ENCODE measurements at regions not wholly inside any gene's neighbourhood (a gene's known extent, or its start where the extent isn't known, plus 50 kb on each side); places are given as distances from the start of the nearest gene placed in this dataset.

DNA sequence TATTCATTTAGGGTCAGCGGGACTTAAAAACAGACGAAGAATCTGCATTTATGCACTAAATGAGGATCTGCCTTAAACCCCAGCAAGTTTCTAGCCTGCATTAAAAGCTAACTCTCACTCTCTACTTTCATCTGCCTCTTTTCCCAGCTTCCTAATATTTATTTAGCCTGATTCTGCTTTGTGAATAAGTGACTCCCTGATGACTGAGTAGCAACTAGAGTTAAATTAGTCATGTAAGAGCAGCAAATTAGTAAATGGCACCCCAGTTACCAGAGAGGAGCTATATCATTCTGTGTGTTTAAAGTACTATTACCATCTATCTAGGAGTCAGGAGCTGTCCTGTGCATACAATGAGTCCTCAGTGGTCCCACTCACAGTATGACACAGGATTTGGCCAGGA, 391.0 kb upstream of the RORA start:
- no peaks in the 10 kb centered on the region for H3K79me1 ChIP-seq (ENCODE audit: low read depth in 1 of 2, low read length in 2 of 2)
- H4K8ac ChIP-seq (ENCODE audit: low read depth in 2 of 2, low read length in 2 of 2), result no peak overlapping the region
- H2AK9ac ChIP-seq (replicated peaks; ENCODE audit: low read depth, low read length, poor library complexity), result no peak overlapping the region
- no peak overlapping the region for H4K91ac ChIP-seq (ENCODE audit: insufficient read depth, low read depth, low read length)
- intact Hi-C loops (cut with micrococcal nuclease) (no loop called here), dilution Hi-C loops (cut with HindIII; ENCODE audit: low sequenced_read_pairs, unreplicated experiment) (no loop called here), in situ Hi-C loops (cut with MboI; ENCODE audit: low sequenced_read_pairs) (no loop called here)
- DNase-seq, result no peak
- H2BK5ac ChIP-seq (ENCODE audit: low read depth, low read length, poor library complexity, severe bottlenecking), result no peak overlapping the region
- H3K9me3 ChIP-seq (ENCODE audit: control insufficient read depth, insufficient read depth, low read length), result no peaks in the 10 kb centered on the region
- no peak overlapping the region for H2AFZ ChIP-seq (replicated peaks; ENCODE audit: low read length, poor library complexity)
- no peak overlapping the region for H3K27ac ChIP-seq (ENCODE audit: insufficient read depth, low read length)
- H2AK5ac ChIP-seq (ENCODE audit: low read depth, low read length), result no peak overlapping the region
- no peak overlapping the region for H3K18ac ChIP-seq (ENCODE audit: low read depth, low read length)
- no peaks in the 10 kb centered on the region for H3K36me3 ChIP-seq (ENCODE audit: control insufficient read depth, insufficient read depth, low read length)
- 42% methylated on average over 2 of the region's 2 CpGs; no CpG with 5 or more reads in 1 of the 2 experiments for WGBS, 2 experiments (ENCODE audit: extremely low coverage in 2 of 2, insufficient read length in 1 of 2)
- no peaks in the 10 kb centered on the region for H3K27me3 ChIP-seq (ENCODE audit: control insufficient read depth, insufficient read depth, low read length)
- POLR2A ChIA-PET (ENCODE audit: unreplicated experiment), result no interaction called here
- no TSS peak for BruUV-seq (replicated peaks)
- no peak overlapping the region for H3K4me3 ChIP-seq (ENCODE audit: insufficient read depth, low read depth, low read length)
- no peak overlapping the region for H4K5ac ChIP-seq (ENCODE audit: low read depth, low read length)
- no peak overlapping the region for H2BK20ac ChIP-seq (ENCODE audit: low read depth, low read length)
- no peak overlapping the region for H2BK120ac ChIP-seq (ENCODE audit: low read depth, low read length)
- TF ChIP-seq MAFK (IDR thresholded peaks at IDR 0.05; ENCODE audit: low read depth, low read length) (no peak), CHD1 (IDR thresholded peaks at IDR 0.05; ENCODE audit: low read depth, low read length) (no peak)
- H3K4ac ChIP-seq (ENCODE audit: low read depth, low read length), result no peak overlapping the region
- no peaks in the 10 kb centered on the region for H3K4me1 ChIP-seq (ENCODE audit: control insufficient read depth, insufficient read depth, low read length)
- H3K14ac ChIP-seq (replicated peaks; ENCODE audit: low read depth, low read length), result no peak overlapping the region
- H3K23ac ChIP-seq (ENCODE audit: low read depth, low read length), result no peak overlapping the region
- no peak for ATAC-seq (ENCODE audit: low read depth)
- CTCF ChIA-PET, result interaction anchor here (1.0 kb wide), 1 partner anchor 453 kb away, joined by 3 read pairs; no protein-coding TSS in a partner anchor
- no peak overlapping the region for H3K56ac ChIP-seq (ENCODE audit: extremely low read depth, insufficient read depth, low read length)
- H2BK15ac ChIP-seq (ENCODE audit: low read depth, low read length), result no peak overlapping the region
- no peak overlapping the region for H3K4me2 ChIP-seq (ENCODE audit: low read depth, low read length)
- H4K20me1 ChIP-seq (ENCODE audit: insufficient read depth, low read length), result no peaks in the 10 kb centered on the region
- H3K9ac ChIP-seq (ENCODE audit: low read depth, low read length), result no peak overlapping the region
- no peaks in the 10 kb centered on the region for H3K9me1 ChIP-seq (ENCODE audit: insufficient read depth, low read length)
